Activated CD8-positive, alpha-beta memory T cell treated with anti-CD3 and anti-CD28 coated beads for 36 hours (primary cell): ENCODE measurements at regions not wholly inside any gene's neighbourhood (a gene's known extent, or its start where the extent isn't known, plus 50 kb on each side); places are given as distances from the start of the nearest gene placed in this dataset.

ENCODE experiments used
- CTCF ChIA-PET: fragments of 350-600 bp; sonication (Branson Sonifier 250); formaldehyde crosslinking; loops from one replicate; lab custom pipeline; 2021; ENCODE audit warnings: antibody characterized with exemption; lab: Charles Lee
- POLR2A ChIA-PET: fragments of 350-600 bp; sonication (Branson Sonifier 250); formaldehyde crosslinking; loops from one replicate; lab custom pipeline; 2021; ENCODE audit warnings: antibody characterized with exemption; lab: Charles Lee

DNA sequence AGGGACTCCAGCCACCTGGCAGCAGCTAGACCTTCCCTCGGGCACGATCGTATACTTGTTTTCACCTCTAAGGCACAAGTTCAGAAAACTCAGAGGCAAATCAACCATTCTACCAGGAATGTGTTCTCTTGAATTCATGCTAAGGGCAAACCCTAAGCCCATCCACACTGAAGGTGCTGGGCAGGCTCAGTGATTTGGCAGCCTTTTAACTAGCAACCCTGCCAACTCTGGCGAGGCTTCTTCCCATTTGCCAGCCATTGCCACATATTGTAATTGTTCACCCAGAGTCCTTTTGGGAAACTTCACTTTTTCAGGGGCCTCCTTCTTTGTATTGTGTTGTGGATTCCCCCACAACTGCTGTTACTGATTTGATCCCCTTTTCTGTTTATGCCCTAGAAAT is 298.6 kb upstream of the LDB2 start:
- POLR2A ChIA-PET = no interaction called here
- CTCF ChIA-PET = interaction anchor here (0.6 kb wide), 1 partner anchor 306 kb away, joined by 4 read pairs; no protein-coding TSS in a partner anchor

DNA sequence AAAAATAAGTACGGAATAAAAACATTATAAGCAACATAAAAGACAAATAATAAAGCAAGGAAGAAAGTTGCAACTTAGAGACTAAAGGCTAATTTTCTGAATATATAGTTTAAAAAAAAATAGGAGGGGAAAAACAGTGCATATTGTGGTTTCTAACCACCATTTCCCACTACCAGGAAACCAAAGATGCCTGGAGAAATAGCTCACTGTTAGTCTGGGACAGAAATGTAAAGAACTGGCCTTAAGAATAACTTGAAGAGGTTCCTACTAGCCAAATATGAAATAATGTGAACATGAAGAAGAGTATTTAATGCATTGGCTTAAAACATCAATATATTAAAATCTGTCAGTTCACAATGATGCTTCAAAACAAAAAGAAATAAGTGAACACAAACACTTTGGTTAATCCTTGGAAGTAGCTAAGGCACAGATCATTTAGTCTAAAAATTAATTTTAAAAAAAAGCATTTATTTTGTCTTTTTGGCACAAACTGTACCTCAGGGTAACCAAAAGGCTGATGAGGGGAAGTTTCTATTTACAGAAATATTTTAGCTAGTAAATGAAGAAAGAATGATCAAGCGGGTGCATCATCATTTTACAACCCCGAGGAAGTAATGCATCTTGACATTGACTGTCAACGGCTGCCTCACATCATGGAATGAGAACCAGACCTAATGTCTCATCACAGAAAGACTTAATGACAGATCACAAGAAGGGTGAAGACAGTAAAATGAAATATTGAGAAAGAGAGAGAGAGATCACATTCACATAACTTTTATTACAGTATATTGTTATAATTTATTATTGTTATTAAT is 297.2 kb upstream of the LDB2 start:
- ChIA-PET CTCF (no interaction called here), POLR2A (no interaction called here)

DNA sequence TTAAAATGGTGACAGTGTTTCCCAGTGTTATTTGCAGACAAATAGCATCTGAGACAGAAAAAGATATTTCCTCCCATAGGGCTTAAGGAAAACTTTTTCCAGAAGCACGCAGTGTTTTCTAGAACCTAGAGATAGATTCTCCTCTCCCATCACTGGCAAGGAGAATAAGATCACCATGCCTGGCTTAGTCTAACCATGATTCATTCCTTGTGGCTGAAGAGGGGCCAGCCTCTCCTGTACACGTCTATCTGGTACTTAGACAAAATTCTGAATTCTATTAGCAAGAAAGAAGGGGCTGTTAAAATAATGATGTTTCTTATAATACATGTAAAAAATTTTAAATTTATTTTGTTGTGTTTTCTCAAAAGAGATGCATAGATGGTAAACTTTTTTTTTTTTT is 296.1 kb upstream of the LDB2 start:
- CTCF ChIA-PET = no interaction called here
- POLR2A ChIA-PET = no interaction called here

DNA sequence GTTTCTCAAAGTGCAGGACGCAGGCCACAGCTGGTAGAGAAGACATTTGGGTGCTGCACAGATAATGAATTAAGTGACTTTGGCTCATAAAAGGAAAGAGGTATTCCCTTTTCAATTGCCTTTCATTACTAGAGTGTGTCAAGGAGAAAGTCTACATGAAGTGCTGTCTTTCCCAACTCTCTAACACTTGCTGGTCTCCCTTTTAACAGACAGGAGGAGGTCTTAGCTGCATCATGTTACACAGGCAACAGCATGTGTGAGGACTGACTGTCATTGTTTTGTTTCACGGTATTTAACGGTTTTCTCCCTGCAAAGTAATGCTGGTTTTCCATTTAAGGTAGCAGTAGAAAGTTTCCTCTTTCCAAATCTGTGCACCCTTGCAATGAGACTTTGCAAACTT is 291.3 kb upstream of the LDB2 start:
- ChIA-PET CTCF (no interaction called here), POLR2A (no interaction called here)

DNA sequence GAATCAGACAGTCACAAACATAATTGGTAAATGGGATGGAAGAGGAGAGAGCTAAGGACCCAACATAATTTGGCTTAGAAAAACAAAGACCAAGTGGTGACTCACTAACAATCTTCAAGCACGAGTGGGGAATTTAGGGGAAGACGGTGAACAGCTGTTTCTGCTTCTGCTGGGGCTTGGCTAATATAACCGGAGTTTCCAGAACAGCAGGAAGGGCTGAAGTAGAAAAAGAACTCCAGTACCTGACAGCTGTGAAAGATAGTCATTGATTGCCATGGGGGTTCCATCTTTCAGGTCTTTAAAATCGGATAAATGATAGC is 290.9 kb upstream of the LDB2 start:
- CTCF ChIA-PET = no interaction called here
- POLR2A ChIA-PET = no interaction called here

GRCh38 chr4:17188547-17189400 is 290.3 kb upstream of the LDB2 start:
- CTCF ChIA-PET = no interaction called here

GRCh38 chr4:17188125-17188524 is 289.7 kb upstream of the LDB2 start:
- ChIA-PET CTCF (no interaction called here), POLR2A (no interaction called here)

More at GRCh38 chr4:17188547-17189400, 290.3 kb upstream of the LDB2 start:
- POLR2A ChIA-PET = no interaction called here

- CTCF ChIA-PET = no interaction called here
- POLR2A ChIA-PET = no interaction called here
Measured at GRCh38 chr4:17187003-17187402, 288.6 kb upstream of the LDB2 start.

DNA sequence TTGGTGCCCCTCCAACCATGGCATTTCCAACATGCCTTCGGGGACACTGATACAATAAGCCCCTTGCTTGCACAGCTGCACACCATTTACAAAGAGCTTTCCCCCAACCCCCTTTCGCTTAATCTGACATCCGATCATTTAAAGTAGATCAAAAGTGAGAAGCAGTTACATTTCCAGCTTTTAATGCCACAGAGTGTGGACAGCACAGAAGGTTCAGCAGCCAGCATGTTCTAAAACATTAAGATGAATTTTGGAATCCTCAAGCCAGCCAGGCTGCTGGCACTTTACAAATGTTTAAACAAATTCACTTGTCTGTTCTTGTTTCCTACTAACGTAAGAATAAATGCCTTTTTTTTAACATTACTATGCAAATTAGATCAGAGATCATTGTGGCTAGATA is 284.4 kb upstream of the LDB2 start:
- ChIA-PET CTCF (no interaction called here), POLR2A (no interaction called here)

GRCh38 chr4:17174751-17175150 is 276.3 kb upstream of the LDB2 start:
- ChIA-PET CTCF (no interaction called here), POLR2A (no interaction called here)

DNA sequence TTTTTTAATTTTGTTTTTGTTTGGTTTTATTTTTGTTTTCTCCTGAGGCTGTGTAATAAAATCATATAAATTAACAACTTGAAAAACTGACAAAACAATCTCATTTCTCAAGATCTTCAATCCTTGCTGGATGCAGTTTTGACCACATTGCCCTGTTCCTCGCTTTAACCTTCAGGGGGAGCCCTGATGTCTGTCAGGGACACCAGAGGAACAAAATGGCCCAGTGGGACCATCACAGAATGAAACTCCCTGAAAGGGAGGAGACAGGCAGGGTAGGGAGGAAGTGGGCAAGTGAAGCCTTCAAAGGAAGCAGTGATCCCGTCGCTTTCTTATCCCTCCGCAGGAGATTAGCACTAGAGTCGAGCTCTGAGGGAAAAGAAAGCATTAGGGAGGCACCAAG is 274.9 kb upstream of the LDB2 start:
- ChIA-PET CTCF (no interaction called here), POLR2A (no interaction called here)

DNA sequence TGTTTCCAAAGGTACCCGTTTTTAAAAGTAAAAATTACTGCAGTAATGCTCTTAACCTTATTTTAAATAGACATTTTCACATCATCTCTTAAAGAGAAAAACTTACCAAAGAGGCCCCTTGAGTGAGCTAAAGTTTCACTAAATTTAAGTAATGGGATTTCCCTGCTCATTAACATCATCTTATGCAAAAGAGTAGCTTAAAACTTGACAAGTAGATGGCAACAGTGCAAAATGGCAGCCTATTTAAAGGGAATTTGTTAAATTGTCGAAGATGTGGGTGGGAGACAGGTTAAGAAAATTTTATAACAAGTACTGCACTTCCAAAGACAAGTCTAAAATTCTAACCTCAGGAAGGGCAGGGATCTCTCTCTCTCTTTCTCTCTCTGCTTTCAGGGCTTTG is 271.7 kb upstream of the LDB2 start:
- ChIA-PET POLR2A (no interaction called here), CTCF (no interaction called here)

GRCh38 chr4:17169699-17170098 is 271.3 kb upstream of the LDB2 start:
- CTCF ChIA-PET = no interaction called here
- POLR2A ChIA-PET = no interaction called here

DNA sequence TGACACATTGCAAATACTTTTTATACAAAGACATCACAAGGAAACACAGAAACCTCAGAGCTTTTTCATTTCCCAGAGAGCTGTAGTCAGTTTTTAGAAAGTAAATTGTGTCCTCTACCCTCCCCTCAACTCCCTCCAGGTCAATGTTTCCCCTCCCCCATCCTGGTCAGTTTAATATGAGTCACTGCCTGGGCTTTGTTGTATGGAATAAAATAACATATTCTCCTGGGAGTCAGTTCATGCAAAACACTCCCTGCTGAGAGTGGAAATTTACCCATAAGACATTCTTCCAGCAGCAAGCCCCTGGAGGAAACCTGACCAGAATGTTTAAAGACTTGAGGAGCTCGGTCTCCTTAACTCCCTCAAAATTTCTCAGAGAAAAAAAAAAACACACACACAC is 270.1 kb upstream of the LDB2 start:
- ChIA-PET POLR2A (no interaction called here), CTCF (no interaction called here)

- CTCF ChIA-PET = no interaction called here
- POLR2A ChIA-PET = no interaction called here
Measured at GRCh38 chr4:17166954-17167353, 268.5 kb upstream of the LDB2 start.

GRCh38 chr4:17165286-17165685 is 266.8 kb upstream of the LDB2 start:
- ChIA-PET CTCF (no interaction called here), POLR2A (no interaction called here)

- ChIA-PET CTCF (no interaction called here), POLR2A (no interaction called here)
Measured at GRCh38 chr4:17164666-17165065, 266.2 kb upstream of the LDB2 start.

- ChIA-PET CTCF (no interaction called here), POLR2A (no interaction called here)
Measured at GRCh38 chr4:17163156-17163771, 264.8 kb upstream of the LDB2 start.

DNA sequence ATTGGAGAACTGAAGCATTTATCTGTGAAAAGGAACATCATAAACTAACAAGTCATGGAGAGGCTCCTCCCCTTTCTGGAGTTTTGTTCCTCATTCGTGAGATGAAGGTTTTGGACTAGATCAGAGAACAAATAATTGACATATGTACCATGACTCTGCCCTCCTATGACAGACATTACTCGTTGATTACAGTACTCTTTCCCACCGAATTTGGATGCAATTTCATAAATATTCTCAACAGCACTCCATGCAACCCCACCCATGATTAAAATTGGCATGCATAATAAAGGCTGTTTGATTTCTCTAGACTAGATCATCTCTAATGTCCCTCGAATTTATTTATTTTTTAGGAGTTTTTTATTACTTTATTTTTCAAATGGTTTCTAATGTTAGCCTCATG is 258.9 kb upstream of the LDB2 start:
- ChIA-PET POLR2A (no interaction called here), CTCF (no interaction called here)

- ChIA-PET CTCF (no interaction called here), POLR2A (no interaction called here)
Measured at GRCh38 chr4:17155486-17155885, 257.0 kb upstream of the LDB2 start.

DNA sequence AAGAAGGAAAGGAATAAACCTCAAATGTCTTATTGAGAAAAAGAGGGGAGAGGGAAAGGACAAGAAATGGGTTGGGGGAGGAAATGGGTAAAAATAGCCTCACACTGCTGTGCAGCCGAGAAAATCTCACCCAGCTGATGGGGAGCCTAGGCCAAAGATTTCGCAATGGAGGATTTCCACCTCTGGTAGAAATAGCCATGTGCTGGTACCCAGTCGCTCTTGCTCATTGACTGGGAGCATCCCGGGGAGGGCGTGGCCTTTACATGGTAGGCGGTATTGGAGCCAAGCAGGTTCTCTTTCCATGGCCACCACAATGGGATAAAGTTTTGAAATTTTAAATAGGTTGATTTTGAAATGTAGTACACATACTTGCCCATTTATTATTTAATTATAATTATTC is 255.1 kb upstream of the LDB2 start:
- CTCF ChIA-PET = no interaction called here
- POLR2A ChIA-PET = no interaction called here
